Liver (tissue), 8 donors: ENCODE measurements at regions not wholly inside any gene's neighbourhood (a gene's known extent, or its start where the extent isn't known, plus 50 kb on each side); places are given as distances from the start of the nearest gene placed in this dataset.

ENCODE experiments used
- DNase-seq: peaks from one replicate; pipeline ENCODE4 v3.0.0-alpha.2; 2017; ENCODE audit warnings: low spot score
- H3K27ac ChIP-seq, 2 donors: one replicate each; pipeline ENCODE4 v1.7.0; 2013; ENCODE audit warnings: inconsistent platforms in 2 of 2, low read length in 2 of 2, control low read depth in 1 of 2, low read depth in 1 of 2, mild to moderate bottlenecking in 1 of 2
- H3K27me3 ChIP-seq, 4 donors: one replicate each; pipeline versions ENCODE4 v1.6.1 to v1.7.0; 2013; ENCODE audit warnings: low read length in 3 of 4, inconsistent platforms in 1 of 4, mild to moderate bottlenecking in 1 of 4, moderate library complexity in 1 of 4; ENCODE audit not compliant: control insufficient read depth in 4 of 4, insufficient read depth in 4 of 4
- H3K36me3 ChIP-seq, 4 donors: one replicate each; pipeline versions ENCODE4 v1.6.1 to v1.7.0; 2013; ENCODE audit warnings: low read length in 3 of 4, mild to moderate bottlenecking in 3 of 4, low read depth in 1 of 4, moderate library complexity in 1 of 4; ENCODE audit not compliant: control insufficient read depth in 4 of 4, insufficient read depth in 3 of 4
- H3K4me1 ChIP-seq, 4 donors: one replicate each; pipeline versions ENCODE4 v1.6.1 to v1.7.0; 2013; ENCODE audit warnings: low read length in 3 of 4, mild to moderate bottlenecking in 3 of 4, moderate library complexity in 1 of 4; ENCODE audit not compliant: control insufficient read depth in 4 of 4, insufficient read depth in 4 of 4
- H3K4me3 ChIP-seq, 3 donors: one replicate each; pipeline versions ENCODE4 v1.6.1 to v1.7.0; 2013; ENCODE audit warnings: low read length in 3 of 3, control low read depth in 1 of 3, low read depth in 1 of 3, mild to moderate bottlenecking in 1 of 3
- H3K9ac ChIP-seq, 2 donors: one replicate each; pipeline ENCODE4 v1.7.0; 2013; ENCODE audit warnings: low read length in 2 of 2, mild to moderate bottlenecking in 2 of 2, moderate library complexity in 2 of 2, control low read depth in 1 of 2, low read depth in 1 of 2
- H3K9me3 ChIP-seq, 4 donors: one replicate each; pipeline versions ENCODE4 v1.6.1 to v1.7.0; 2013; ENCODE audit warnings: low read length in 3 of 4; ENCODE audit not compliant: control insufficient read depth in 4 of 4
- EGR1 ChIP-seq, 2 donors: IDR thresholded peaks; 2 replicates each; pipeline ENCODE4 v1.6.1; 2016 to 2018; ENCODE audit warnings: antibody characterized with exemption in 2 of 2, low read depth in 2 of 2
- FOXA2 ChIP-seq: IDR thresholded peaks from 2 replicates; pipeline ENCODE4 v1.6.1; 2016; ENCODE audit warnings: antibody characterized with exemption
- GABPA ChIP-seq, 2 donors: IDR thresholded peaks in 1 of 2; conservative IDR thresholded peaks in 1 of 2; 2 replicates each; pipeline ENCODE4 v1.6.1; 2016; ENCODE audit warnings: antibody characterized with exemption in 2 of 2, mild to moderate bottlenecking in 1 of 2, moderate library complexity in 1 of 2
- HNF4A ChIP-seq, 2 donors: conservative IDR thresholded peaks; 2 replicates each; pipeline ENCODE4 v1.6.1; 2016; ENCODE audit warnings: antibody characterized with exemption in 2 of 2, mild to moderate bottlenecking in 2 of 2
- HNF4G ChIP-seq: IDR thresholded peaks from 2 replicates; pipeline ENCODE4 v1.6.1; 2016; ENCODE audit warnings: antibody characterized with exemption
- JUND ChIP-seq, 2 donors: IDR thresholded peaks; 2 replicates each; pipeline ENCODE4 v1.6.1; 2016; ENCODE audit warnings: antibody characterized with exemption in 2 of 2
- RAD21 ChIP-seq, 2 donors: IDR thresholded peaks; 2 replicates each; pipeline ENCODE4 v1.6.1; 2016; ENCODE audit warnings: antibody characterized with exemption in 2 of 2, mild to moderate bottlenecking in 2 of 2
- TAF1 ChIP-seq: conservative IDR thresholded peaks from 2 replicates; pipeline ENCODE4 v1.6.1; 2016; ENCODE audit warnings: antibody characterized with exemption, mild to moderate bottlenecking
- YY1 ChIP-seq: IDR thresholded peaks from 2 replicates; pipeline ENCODE4 v1.6.1; 2016; ENCODE audit warnings: antibody characterized with exemption, mild to moderate bottlenecking
- WGBS: extraction: QIAGEN DNeasy Blood & Tissue Kit; methylation state at CpG from one replicate; pipeline ENCODE4 v1.1.7; 2013; 5-methylcytosine and 5-hydroxymethylcytosine counted together
- TF ChIP-seq, protein P1 (sequence below): IDR thresholded peaks from 2 replicates; pipeline ENCODE4 v1.6.1; 2016; ENCODE audit warnings: antibody characterized with exemption, mild to moderate bottlenecking
- TF ChIP-seq, protein P2 (sequence below): IDR thresholded peaks from 2 replicates; pipeline ENCODE4 v1.6.1; 2016; ENCODE audit warnings: antibody characterized with exemption
- TF ChIP-seq, protein P3 (sequence below): fragments of 150-350 bp; IDR thresholded peaks from 2 replicates; pipeline ENCODE4 v1.5.1; 2017; ENCODE audit warnings: improper control_type of control experiment, low read depth, low read length; ENCODE audit not compliant: missing input control
- donor health status: healthy.
- donor health status: healthy.
- donor health status: healthy.
- donor health status: healthy.
- donor health status: healthy.

DNA sequence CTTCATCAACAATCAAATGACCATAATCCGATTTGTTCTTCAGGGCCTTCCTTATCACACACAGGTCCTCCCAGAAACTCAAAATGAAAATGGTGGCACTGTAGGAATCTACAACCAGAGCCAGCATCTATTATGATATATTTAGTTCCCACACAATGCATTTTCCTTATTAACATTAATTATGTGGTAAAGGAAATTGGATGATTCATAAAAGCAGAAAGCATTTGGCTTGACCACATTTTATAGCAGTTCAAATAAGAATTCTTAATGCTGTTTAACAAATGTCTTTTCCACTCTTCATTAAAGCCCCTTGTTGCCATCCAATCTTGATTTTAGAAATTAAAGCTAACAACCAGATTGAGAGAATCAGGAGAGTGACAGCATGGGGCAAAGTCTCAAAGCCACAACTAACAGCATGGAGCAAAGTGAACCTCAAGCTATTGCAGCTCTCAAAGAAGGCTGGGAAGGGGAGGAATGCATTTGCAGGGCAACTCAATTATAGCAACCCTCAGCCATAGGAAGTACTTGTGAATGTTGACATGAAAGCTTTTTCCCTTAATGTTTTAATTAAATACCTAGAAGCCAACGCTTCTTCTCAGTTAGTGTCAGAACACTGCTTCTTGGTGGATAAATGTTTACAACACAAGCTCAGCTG, 549.1 kb downstream of the NXPH1 start:
- no peaks in the 10 kb centered on the region for H3K9me3 ChIP-seq
- H3K4me3 ChIP-seq: no peak overlapping the region
- no peak overlapping the region for H3K9ac ChIP-seq
- no peaks in the 10 kb centered on the region for H3K4me1 ChIP-seq
- WGBS: 69% methylated on average over 2 of the region's 2 CpGs
- no peak for DNase-seq
- H3K27me3 ChIP-seq: no peaks in the 10 kb centered on the region
- TF ChIP-seq RAD21 (IDR thresholded peaks at IDR 0.05): no peak
- H3K36me3 ChIP-seq: no peaks in the 10 kb centered on the region
- no peak overlapping the region for H3K27ac ChIP-seq

DNA sequence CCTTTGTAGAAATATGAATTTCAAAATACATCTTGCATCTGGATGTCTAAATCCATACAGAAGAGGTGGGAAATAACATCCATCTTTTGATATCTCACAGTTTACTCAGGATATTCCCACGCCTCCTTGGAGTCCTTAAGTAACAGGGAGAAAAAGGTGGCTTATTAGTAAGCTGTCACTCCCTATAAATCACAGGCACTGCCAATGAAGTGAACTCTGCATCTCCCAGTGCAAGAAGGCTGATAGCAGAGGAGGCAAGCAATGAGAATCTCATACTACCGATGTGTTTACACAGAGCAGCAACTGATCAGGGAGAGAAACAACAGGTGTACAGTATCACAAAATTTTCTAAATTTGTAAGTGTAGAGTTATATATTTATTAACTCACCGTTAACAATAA, 551.8 kb downstream of the NXPH1 start:
- Histone ChIP-seq H3K4me1 (no peaks in the 10 kb centered on the region), H3K27ac (no peak overlapping the region), H3K9ac (no peak overlapping the region), H3K4me3 (no peak overlapping the region), H3K27me3 (no peaks in the 10 kb centered on the region), H3K36me3 (no peaks in the 10 kb centered on the region), H3K9me3 (no peaks in the 10 kb centered on the region)
- TF ChIP-seq RAD21 (IDR thresholded peaks at IDR 0.05) (no peak), YY1 (no peak), EGR1 (IDR thresholded peaks at IDR 0.05; ENCODE audit: low read depth in 2 of 2) (no peak), TAF1 (no peak), JUND (IDR thresholded peaks at IDR 0.05) (no peak), HNF4A (conservative IDR thresholded peaks at IDR 0.05) (no peak), GABPA (IDR thresholded peaks at IDR 0.05 in 1 of 2, conservative IDR thresholded peaks at IDR 0.05 in 1 of 2) (no peak), HNF4G (no peak), FOXA2 (no peak)
- TF ChIP-seq, protein P1, sequence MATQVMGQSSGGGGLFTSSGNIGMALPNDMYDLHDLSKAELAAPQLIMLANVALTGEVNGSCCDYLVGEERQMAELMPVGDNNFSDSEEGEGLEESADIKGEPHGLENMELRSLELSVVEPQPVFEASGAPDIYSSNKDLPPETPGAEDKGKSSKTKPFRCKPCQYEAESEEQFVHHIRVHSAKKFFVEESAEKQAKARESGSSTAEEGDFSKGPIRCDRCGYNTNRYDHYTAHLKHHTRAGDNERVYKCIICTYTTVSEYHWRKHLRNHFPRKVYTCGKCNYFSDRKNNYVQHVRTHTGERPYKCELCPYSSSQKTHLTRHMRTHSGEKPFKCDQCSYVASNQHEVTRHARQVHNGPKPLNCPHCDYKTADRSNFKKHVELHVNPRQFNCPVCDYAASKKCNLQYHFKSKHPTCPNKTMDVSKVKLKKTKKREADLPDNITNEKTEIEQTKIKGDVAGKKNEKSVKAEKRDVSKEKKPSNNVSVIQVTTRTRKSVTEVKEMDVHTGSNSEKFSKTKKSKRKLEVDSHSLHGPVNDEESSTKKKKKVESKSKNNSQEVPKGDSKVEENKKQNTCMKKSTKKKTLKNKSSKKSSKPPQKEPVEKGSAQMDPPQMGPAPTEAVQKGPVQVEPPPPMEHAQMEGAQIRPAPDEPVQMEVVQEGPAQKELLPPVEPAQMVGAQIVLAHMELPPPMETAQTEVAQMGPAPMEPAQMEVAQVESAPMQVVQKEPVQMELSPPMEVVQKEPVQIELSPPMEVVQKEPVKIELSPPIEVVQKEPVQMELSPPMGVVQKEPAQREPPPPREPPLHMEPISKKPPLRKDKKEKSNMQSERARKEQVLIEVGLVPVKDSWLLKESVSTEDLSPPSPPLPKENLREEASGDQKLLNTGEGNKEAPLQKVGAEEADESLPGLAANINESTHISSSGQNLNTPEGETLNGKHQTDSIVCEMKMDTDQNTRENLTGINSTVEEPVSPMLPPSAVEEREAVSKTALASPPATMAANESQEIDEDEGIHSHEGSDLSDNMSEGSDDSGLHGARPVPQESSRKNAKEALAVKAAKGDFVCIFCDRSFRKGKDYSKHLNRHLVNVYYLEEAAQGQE: no peak
- TF ChIP-seq, protein P2, sequence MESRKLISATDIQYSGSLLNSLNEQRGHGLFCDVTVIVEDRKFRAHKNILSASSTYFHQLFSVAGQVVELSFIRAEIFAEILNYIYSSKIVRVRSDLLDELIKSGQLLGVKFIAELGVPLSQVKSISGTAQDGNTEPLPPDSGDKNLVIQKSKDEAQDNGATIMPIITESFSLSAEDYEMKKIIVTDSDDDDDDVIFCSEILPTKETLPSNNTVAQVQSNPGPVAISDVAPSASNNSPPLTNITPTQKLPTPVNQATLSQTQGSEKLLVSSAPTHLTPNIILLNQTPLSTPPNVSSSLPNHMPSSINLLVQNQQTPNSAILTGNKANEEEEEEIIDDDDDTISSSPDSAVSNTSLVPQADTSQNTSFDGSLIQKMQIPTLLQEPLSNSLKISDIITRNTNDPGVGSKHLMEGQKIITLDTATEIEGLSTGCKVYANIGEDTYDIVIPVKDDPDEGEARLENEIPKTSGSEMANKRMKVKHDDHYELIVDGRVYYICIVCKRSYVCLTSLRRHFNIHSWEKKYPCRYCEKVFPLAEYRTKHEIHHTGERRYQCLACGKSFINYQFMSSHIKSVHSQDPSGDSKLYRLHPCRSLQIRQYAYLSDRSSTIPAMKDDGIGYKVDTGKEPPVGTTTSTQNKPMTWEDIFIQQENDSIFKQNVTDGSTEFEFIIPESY: no peak
- WGBS: 69% methylated on average over 3 of the region's 3 CpGs
- no peak for DNase-seq

DNA sequence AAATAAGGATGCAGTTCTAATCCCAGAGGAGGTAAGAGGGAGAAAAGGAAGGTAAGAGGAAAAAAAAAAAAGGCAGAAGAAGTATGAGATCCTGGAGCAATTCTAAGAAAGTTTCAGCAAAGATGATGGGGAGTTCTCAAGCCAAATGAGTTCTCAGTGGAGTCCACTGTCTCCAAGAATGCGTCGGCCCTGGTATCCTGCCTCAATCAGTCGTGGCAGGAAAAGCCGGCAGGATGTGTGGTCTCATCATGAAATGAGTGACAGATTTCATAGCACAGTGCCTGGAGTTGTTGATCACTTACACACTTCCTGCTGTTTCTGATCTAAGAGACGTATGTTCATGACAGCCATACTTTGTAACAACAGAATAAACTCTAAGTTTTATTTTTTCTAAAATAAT, 554.9 kb downstream of the NXPH1 start:
- WGBS: 60% methylated on average over 5 of the region's 5 CpGs
- TF ChIP-seq RAD21 (IDR thresholded peaks at IDR 0.05): no peak
- TF ChIP-seq, protein P1: no peak
- TF ChIP-seq, protein P2: no peak
- no peak for TF ChIP-seq GABPA (IDR thresholded peaks at IDR 0.05 in 1 of 2, conservative IDR thresholded peaks at IDR 0.05 in 1 of 2)
- TF ChIP-seq, protein P3, sequence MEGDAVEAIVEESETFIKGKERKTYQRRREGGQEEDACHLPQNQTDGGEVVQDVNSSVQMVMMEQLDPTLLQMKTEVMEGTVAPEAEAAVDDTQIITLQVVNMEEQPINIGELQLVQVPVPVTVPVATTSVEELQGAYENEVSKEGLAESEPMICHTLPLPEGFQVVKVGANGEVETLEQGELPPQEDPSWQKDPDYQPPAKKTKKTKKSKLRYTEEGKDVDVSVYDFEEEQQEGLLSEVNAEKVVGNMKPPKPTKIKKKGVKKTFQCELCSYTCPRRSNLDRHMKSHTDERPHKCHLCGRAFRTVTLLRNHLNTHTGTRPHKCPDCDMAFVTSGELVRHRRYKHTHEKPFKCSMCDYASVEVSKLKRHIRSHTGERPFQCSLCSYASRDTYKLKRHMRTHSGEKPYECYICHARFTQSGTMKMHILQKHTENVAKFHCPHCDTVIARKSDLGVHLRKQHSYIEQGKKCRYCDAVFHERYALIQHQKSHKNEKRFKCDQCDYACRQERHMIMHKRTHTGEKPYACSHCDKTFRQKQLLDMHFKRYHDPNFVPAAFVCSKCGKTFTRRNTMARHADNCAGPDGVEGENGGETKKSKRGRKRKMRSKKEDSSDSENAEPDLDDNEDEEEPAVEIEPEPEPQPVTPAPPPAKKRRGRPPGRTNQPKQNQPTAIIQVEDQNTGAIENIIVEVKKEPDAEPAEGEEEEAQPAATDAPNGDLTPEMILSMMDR: no peak
- no peak for TF ChIP-seq HNF4G
- no peak for TF ChIP-seq YY1
- no peak for TF ChIP-seq EGR1 (IDR thresholded peaks at IDR 0.05; ENCODE audit: low read depth in 2 of 2)
- no peak for TF ChIP-seq FOXA2
- no peak for TF ChIP-seq JUND (IDR thresholded peaks at IDR 0.05)

More for the DNA sequence above, 554.9 kb downstream of the NXPH1 start:
- Histone ChIP-seq H3K27ac (no peak overlapping the region), H3K36me3 (no peaks in the 10 kb centered on the region), H3K4me1 (no peaks in the 10 kb centered on the region), H3K4me3 (no peak overlapping the region), H3K27me3 (no peaks in the 10 kb centered on the region), H3K9me3 (no peaks in the 10 kb centered on the region), H3K9ac (no peak overlapping the region)
- no peak for DNase-seq
